Endothelial cell of umbilical vein (primary cell): ENCODE measurements at regions not wholly inside any gene's neighbourhood (a gene's known extent, or its start where the extent isn't known, plus 50 kb on each side); places are given as distances from the start of the nearest gene placed in this dataset.

ENCODE experiments used
- BruUV-seq: library from RNA; stranded (reverse); fragments of 400-500 nt; replicated peaks from 2 replicates; lab custom pipeline; 2021; lab: Mats Ljungman, UMichigan
- CTCF ChIA-PET: fragments of 300-600, 350-600 bp; sonication (Branson Sonifier 250); formaldehyde crosslinking; loops from one replicate; lab custom pipeline; 2021; ENCODE audit warnings: antibody characterized with exemption, inconsistent platforms; lab: Charles Lee
- POLR2A ChIA-PET: fragments of 300-600, 350-600 bp; sonication (Branson Sonifier 250); formaldehyde crosslinking; loops from one replicate; lab custom pipeline; 2021; ENCODE audit warnings: antibody characterized with exemption, inconsistent platforms; lab: Charles Lee
- DNase-seq: peaks from one replicate; pipeline ENCODE4 v3.0.0-alpha.2; 2011; ENCODE audit warnings: low read depth, low spot score
- FAIRE-seq: peaks from 2 replicates; lab custom pipeline; 2011; peaks lifted over from hg19 to GRCh38; lab: Jason Lieb, UNC
- H2AFZ ChIP-seq: 2 replicates; pipeline ENCODE4 v1.6.0; 2012; ENCODE audit warnings: low read depth, low read length, control low read depth, inconsistent platforms
- H3K27ac ChIP-seq: 2 replicates; pipeline ENCODE4 v1.5.1; 2011; ENCODE audit warnings: low read depth, mild to moderate bottlenecking, control low read depth, low read length, moderate library complexity; ENCODE audit not compliant: insufficient read depth
- H3K27me3 ChIP-seq, 2 experiments: 2 replicates each; pipeline versions ENCODE4 v1.6.0 to v1.6.1; 2011; ENCODE audit warnings: low read length in 2 of 2, mixed read lengths in 1 of 2; ENCODE audit not compliant: control insufficient read depth in 2 of 2, insufficient read depth in 2 of 2
- H3K36me3 ChIP-seq, 2 experiments: 2 replicates in 1 of 2; 3 replicates in 1 of 2; pipeline ENCODE4 v1.5.1; 2011; ENCODE audit warnings: low read length in 2 of 2, mild to moderate bottlenecking in 1 of 2, moderate library complexity in 1 of 2; ENCODE audit not compliant: control insufficient read depth in 2 of 2, insufficient read depth in 2 of 2; ENCODE audit errors: extremely low read depth in 1 of 2
- H3K4me1 ChIP-seq: 3 replicates; pipeline ENCODE4 v1.5.1; 2011; ENCODE audit warnings: mild to moderate bottlenecking, low read length; ENCODE audit not compliant: control insufficient read depth, insufficient read depth; ENCODE audit errors: extremely low read depth
- H3K4me2 ChIP-seq: 2 replicates; pipeline ENCODE4 v1.6.1; 2011; ENCODE audit warnings: low read length, control low read depth, mixed read lengths; ENCODE audit not compliant: insufficient read depth
- H3K4me3 ChIP-seq, 3 experiments: fragments of 200-600 bp in 1 of 3; sonication (generic), shearing (Covaris generic) in 1 of 3; replicated peaks in 1 of 3; 2 replicates each; pipeline ENCODE4 v1.5.1; 2011 to 2016; ENCODE audit warnings: control low read depth in 3 of 3, low read length in 3 of 3, mild to moderate bottlenecking in 2 of 3, inconsistent platforms in 1 of 3, low read depth in 1 of 3, moderate library complexity in 1 of 3; ENCODE audit not compliant: insufficient read depth in 1 of 3
- H3K79me2 ChIP-seq: 2 replicates; pipeline ENCODE4 v1.6.0; 2012; ENCODE audit warnings: low read length, inconsistent platforms; ENCODE audit not compliant: control insufficient read depth, insufficient read depth
- H3K9ac ChIP-seq: replicated peaks from 2 replicates; pipeline ENCODE3; 2011; ENCODE audit warnings: low read length, control low read depth; ENCODE audit not compliant: insufficient read depth; ENCODE audit errors: extremely low read depth
- H3K9me1 ChIP-seq: replicated peaks from 3 replicates; pipeline ENCODE4 v1.6.0; 2011; ENCODE audit warnings: mild to moderate bottlenecking, low read length; ENCODE audit not compliant: control insufficient read depth, insufficient read depth; ENCODE audit errors: extremely low read depth
- H3K9me3 ChIP-seq: replicated peaks from 2 replicates; pipeline ENCODE4 v1.5.1; 2012; ENCODE audit warnings: low read length, inconsistent platforms; ENCODE audit not compliant: control insufficient read depth, insufficient read depth
- H4K20me1 ChIP-seq: replicated peaks from 2 replicates; pipeline ENCODE3; 2011; ENCODE audit warnings: mild to moderate bottlenecking, low read length; ENCODE audit not compliant: control insufficient read depth, insufficient read depth; ENCODE audit errors: extremely low read depth
- EZH2 ChIP-seq: IDR thresholded peaks from 2 replicates; pipeline ENCODE4 v1.6.1; 2012; ENCODE audit warnings: borderline replicate concordance, low read depth, mild to moderate bottlenecking, moderate library complexity, low read length, inconsistent platforms; ENCODE audit not compliant: severe bottlenecking
- FOS ChIP-seq: IDR thresholded peaks from 2 replicates; pipeline ENCODE4 v1.6.1; 2011; ENCODE audit warnings: mild to moderate bottlenecking, low read length, moderate library complexity, borderline replicate concordance; ENCODE audit not compliant: insufficient read depth
- GATA2 ChIP-seq: IDR thresholded peaks from 2 replicates; pipeline ENCODE4 v1.7.0; 2011; ENCODE audit warnings: low read depth, mild to moderate bottlenecking, moderate library complexity, mixed read lengths, low read length; ENCODE audit not compliant: insufficient read length, insufficient read depth
- JUN ChIP-seq: IDR thresholded peaks from 2 replicates; pipeline ENCODE4 v1.6.1; 2011; ENCODE audit warnings: borderline replicate concordance, low read depth; ENCODE audit not compliant: insufficient read length, insufficient read depth
- MYC ChIP-seq: IDR thresholded peaks from one replicate; pipeline ENCODE4 v1.6.1; 2011; ENCODE audit warnings: mild to moderate bottlenecking, low read depth, low read length
- POLR2A ChIP-seq: IDR thresholded peaks from 2 replicates; pipeline ENCODE4 v1.6.1; 2012; ENCODE audit warnings: low read depth, mild to moderate bottlenecking, control low read depth, low read length
- POLR2AphosphoS5 ChIP-seq: IDR thresholded peaks from 2 replicates; pipeline ENCODE4 v1.6.1; 2012; ENCODE audit warnings: low read depth, mild to moderate bottlenecking, control low read depth, low read length, moderate library complexity; ENCODE audit not compliant: insufficient read depth
- dilution Hi-C: fragments of 300-500 bp; cut with MboI; formaldehyde crosslinking; loops from one replicate; pipeline ENCODE4 v1.15.0; 2019; ENCODE audit warnings: low sequenced_read_pairs; ENCODE audit not compliant: extremely low pct_ligation_motif_present
- intact Hi-C: fragments of 100-400 bp; cut with micrococcal nuclease; formaldehyde crosslinking; loops from one replicate; pipeline ENCODE4 v1.10.0; 2022
- TF ChIP-seq, protein P1 (sequence below), 2 donors: IDR thresholded peaks; 1 replicate in 1 of 2; 2 replicates in 1 of 2; pipeline ENCODE4 v1.5.1; 2011; ENCODE audit warnings: low read length in 2 of 2, mild to moderate bottlenecking in 2 of 2, moderate library complexity in 2 of 2, control low read depth in 1 of 2, inconsistent platforms in 1 of 2, low read depth in 1 of 2; ENCODE audit not compliant: insufficient read depth in 1 of 2; ENCODE audit errors: extremely low read depth in 1 of 2
- TF ChIP-seq, protein P2 (sequence below): IDR thresholded peaks from 2 replicates; pipeline ENCODE4 v1.6.1; 2011; ENCODE audit not compliant: insufficient read depth, insufficient read length

DNA sequence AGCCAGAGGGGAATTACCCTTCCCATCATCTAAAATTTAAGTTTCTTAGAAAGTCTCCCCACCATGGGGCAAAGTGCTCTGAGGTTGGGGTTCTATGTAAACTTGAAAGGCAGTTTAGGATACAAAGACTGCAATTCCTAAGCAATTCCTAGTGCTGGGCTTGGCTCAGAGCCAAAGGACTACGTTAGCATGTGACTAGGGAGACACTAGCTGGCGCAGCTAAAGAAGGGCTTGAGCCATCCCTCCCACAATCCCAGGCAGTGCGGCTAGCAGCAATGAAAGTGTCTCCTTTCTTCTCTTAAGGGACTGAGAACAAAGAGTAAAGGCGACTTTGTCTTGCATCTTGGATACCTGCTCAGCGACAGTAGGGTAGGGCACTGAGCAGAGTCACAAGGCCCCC, 306.6 kb upstream of the FKBP1C start:
- no peak overlapping the region for H3K4me2 ChIP-seq
- CTCF ChIA-PET, result no interaction called here
- no peaks in the 10 kb centered on the region for H3K9me3 ChIP-seq
- no peak overlapping the region for H3K9ac ChIP-seq
- POLR2A ChIA-PET, result no interaction called here
- H3K36me3 ChIP-seq, result no peaks in the 10 kb centered on the region
- FAIRE-seq (no peak), DNase-seq (no peak)
- H4K20me1 ChIP-seq, result no peaks in the 10 kb centered on the region
- dilution Hi-C loops, result no loop called here
- H3K4me3 ChIP-seq, result no peak overlapping the region
- no peaks in the 10 kb centered on the region for H3K4me1 ChIP-seq
- H3K79me2 ChIP-seq, result no peaks in the 10 kb centered on the region
- no peak overlapping the region for H3K27ac ChIP-seq
- H3K9me1 ChIP-seq, result no peaks in the 10 kb centered on the region
- BruUV-seq, result no TSS peak
- intact Hi-C loops, result no loop called here
- no peak for TF ChIP-seq POLR2A
- no peak for TF ChIP-seq FOS
- no peak for TF ChIP-seq EZH2
- no peak for TF ChIP-seq GATA2
- TF ChIP-seq, protein P1, sequence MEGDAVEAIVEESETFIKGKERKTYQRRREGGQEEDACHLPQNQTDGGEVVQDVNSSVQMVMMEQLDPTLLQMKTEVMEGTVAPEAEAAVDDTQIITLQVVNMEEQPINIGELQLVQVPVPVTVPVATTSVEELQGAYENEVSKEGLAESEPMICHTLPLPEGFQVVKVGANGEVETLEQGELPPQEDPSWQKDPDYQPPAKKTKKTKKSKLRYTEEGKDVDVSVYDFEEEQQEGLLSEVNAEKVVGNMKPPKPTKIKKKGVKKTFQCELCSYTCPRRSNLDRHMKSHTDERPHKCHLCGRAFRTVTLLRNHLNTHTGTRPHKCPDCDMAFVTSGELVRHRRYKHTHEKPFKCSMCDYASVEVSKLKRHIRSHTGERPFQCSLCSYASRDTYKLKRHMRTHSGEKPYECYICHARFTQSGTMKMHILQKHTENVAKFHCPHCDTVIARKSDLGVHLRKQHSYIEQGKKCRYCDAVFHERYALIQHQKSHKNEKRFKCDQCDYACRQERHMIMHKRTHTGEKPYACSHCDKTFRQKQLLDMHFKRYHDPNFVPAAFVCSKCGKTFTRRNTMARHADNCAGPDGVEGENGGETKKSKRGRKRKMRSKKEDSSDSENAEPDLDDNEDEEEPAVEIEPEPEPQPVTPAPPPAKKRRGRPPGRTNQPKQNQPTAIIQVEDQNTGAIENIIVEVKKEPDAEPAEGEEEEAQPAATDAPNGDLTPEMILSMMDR (IDR thresholded peaks at IDR 0.05; ENCODE audit: extremely low read depth in 1 of 2, insufficient read depth in 1 of 2, low read depth in 1 of 2, low read length in 2 of 2), result no peak
- no peak for TF ChIP-seq POLR2AphosphoS5
- no peak for TF ChIP-seq JUN
- TF ChIP-seq, protein P2, sequence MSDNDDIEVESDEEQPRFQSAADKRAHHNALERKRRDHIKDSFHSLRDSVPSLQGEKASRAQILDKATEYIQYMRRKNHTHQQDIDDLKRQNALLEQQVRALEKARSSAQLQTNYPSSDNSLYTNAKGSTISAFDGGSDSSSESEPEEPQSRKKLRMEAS, result no peak
- TF ChIP-seq MYC, result no peak
- no peak overlapping the region for H2AFZ ChIP-seq
- no peaks in the 10 kb centered on the region for H3K27me3 ChIP-seq
